ENCODE measurements at regions not wholly inside any gene's neighbourhood (a gene's known extent, or its start where the extent isn't known, plus 50 kb on each side); places are given as distances from the start of the nearest gene placed in this dataset.
"Not testable (repeated sequence)": the region's sequence is repeated elsewhere in the genome, so short reads cannot be mapped to it uniquely, and the experiment has no call there.

DNA sequence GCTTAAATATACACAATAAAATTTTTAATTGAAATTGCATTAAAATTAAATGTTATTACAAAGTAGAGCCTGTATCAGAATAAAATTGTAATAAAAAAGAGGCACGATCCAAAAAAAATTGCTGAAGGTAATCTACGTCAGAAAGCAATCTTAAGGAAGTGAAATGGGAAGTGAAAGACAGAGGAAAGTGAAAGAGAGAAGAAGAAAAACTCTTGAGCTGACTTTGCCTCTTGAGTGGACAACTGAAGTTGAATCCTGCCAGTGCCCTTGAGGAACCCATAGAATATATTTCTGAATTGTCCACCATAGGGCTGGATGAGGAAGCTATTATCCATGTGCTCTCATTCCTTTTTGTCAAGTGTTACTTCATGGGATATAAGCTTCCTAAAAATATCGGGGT lies 285.1 kb upstream of the STAC start:
- no peak for DNase-seq

DNA sequence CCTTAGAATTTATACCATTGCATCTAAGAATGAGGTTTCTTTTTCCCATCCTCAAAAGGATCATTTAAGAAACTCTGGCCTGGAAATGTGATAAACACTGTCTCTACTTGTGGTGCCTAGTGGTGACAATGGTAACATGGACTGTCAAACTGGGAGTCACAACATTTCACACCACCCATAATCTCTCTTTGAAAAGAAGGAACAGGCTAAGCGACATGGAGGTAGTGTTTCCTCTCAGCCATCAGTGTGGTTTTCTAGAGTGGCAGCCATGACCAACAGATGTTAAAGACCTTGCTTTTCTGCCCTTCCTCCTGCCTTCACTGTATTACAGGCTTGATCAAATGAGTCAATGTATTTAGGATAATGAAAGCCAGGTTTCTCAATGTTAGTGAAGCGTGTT lies 283.1 kb upstream of the STAC start:
- DNase-seq: no peak

- no peak for DNase-seq
Measured at GRCh38 chr3:36114353-36114752, 266.0 kb upstream of the STAC start.

- DNase-seq: no peak
Measured at GRCh38 chr3:36124118-36124796, 256.0 kb upstream of the STAC start.

DNA sequence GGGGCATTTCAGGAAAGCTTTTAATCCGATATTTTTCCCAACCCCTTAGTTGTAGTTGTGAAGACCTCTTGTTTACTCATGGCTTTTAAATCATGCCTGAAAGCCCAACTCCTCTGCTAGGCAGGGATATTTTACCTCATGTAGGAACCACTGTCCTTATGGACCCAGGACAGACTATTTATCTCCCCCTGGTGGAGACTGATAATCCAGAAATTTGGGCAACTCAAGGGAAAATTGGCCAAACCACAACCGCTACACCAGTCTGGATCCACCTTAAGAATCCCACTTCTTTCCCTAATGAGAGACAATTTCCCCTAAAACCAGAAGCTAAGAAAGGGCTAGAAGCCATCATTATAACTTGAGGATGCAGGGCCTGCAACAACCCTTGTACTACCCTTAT lies 248.1 kb upstream of the STAC start:
- no peak for DNase-seq

DNA sequence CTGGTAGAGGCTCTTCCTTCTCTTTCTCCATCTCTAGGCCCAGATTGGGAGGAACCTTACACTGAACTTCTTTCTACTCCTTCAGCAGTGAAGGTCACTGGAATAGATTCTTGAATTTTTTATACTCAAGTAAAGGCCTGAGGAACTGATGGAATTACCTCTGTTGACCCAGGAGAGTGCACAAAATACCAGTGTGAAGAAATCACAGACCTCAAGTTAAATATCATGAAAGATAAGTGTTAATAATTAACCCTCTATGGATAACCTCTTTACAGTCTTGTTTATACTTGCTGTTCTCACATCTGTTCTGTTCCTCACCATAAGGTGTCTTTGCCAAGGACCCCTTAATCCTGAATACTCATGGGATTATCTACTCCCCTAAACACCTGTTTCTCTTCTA lies 244.4 kb upstream of the STAC start:
- DNase-seq: no peak

DNA sequence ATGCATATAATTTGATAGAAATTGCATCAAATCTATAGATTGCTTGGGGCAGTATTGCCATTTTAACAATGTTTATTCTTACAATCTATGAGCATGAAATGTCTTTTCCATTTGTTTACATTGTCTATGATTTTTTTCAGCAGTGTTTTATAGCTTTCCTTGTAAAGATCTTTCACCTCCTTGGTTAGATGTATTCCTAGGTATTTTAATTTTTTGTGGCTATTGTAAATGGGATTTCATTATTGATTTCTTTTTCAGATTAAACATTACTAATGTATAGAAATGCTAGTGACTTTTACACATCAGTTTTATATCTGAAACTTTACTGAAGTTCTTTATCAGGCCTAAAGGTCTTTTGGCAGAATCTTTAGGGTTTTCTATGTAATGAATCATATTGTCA lies 237.6 kb upstream of the STAC start:
- no peak for DNase-seq

GRCh38 chr3:36146404-36146803 lies 233.9 kb upstream of the STAC start:
- no peak for DNase-seq

DNA sequence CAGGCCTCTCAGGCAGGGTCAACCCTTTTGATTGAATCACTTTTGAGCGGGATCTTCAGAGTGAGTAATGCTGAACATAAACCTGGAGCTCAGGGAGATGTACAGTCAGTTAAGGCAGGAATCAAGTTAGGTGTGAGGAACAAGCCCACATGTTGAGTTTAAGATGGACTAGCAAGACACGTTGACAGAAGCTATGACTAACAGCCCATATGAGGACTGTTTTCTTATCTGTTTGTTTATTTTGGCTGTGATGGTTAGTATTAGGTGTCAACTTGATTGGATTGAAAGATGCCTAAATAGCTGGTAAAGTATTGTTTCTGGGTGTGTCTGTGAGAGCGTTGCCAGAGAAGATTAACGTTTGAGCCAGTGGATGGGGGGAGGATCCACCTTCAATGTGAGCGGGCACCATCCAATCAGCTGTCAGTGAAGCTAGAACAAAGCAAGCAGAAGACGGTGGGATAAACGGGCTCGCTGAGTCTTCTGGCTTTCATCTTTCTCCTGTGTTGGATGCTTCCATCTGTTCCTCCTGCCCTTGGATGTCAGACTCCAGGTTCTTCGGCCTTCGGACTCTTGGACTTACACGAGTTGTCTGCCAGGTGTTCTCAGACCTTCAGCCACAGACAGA lies 232.3 kb upstream of the STAC start:
- no peak for DNase-seq

GRCh38 chr3:36149447-36149865 lies 230.8 kb upstream of the STAC start:
- no peak for DNase-seq

DNA sequence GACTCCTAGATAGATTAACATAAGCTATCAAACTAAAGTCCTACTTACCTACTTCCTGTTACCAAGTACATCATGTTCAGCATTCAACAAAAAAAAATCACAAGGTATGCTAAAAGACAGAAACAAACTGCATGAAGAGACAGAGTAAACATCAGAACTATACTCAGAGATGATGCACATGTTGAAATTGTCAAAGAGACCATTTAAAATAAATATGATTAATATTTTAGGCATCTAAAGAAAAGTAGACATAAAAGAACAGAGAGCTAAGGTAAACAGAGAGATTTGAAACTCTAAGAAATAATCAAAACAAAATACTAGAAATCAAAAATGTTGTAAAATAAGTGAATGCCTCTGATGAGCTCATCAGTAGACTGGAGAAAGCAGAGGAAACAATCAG lies 224.8 kb upstream of the STAC start:
- DNase-seq: no peak

GRCh38 chr3:36164400-36164799 lies 215.9 kb upstream of the STAC start:
- DNase-seq: no peak

GRCh38 chr3:36165509-36166290 lies 214.6 kb upstream of the STAC start:
- DNase-seq: no peak

GRCh38 chr3:36166477-36166876 lies 213.8 kb upstream of the STAC start:
- no peak for DNase-seq

DNA sequence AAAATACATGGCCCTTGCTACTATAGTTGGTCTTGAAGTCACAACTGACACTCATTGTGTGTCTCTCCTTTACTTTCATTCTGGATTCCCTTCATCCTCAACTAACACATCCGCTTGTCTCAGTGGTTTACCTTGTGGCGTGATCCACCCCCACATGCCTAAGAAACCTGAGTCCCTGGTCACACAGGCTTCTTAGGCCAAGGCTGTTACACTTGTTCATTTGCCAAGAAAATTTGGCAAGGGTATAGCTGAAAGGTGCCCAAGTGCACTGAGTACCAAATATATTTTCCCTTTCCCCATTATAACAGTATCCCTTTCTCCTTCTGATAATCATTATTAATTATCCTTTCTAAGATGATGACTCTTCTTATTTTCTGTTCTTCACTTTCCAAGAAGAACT lies 207.6 kb upstream of the STAC start:
- no peak for DNase-seq

GRCh38 chr3:36175113-36175812 lies 205.0 kb upstream of the STAC start:
- DNase-seq: no peak

DNA sequence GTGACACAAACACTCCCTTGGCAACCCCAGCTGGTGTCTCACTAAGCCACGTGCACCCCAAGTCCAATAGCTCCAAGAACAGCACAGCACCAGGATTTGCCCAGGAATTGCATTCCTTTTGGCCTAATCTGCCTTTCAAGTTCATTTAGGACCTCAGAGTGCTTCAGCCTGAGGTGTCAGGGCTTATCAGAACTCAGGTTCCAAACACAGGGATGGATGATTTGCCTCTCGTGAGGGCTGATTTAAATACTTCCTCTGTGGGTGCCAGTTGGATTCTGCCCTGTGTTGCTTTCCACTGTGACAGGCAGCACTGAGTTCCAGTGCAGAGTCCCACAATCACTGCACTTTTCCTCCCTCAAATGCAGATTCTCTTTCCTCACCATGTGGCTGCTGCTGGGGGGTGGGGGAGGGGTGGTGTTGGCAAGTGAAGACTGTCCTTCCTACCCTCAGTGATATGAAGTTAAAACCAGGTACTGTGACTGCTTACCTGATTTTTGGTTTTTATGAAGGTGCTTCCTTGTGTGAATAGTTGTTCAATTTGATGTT lies 204.3 kb upstream of the STAC start:
- no peak for DNase-seq

DNA sequence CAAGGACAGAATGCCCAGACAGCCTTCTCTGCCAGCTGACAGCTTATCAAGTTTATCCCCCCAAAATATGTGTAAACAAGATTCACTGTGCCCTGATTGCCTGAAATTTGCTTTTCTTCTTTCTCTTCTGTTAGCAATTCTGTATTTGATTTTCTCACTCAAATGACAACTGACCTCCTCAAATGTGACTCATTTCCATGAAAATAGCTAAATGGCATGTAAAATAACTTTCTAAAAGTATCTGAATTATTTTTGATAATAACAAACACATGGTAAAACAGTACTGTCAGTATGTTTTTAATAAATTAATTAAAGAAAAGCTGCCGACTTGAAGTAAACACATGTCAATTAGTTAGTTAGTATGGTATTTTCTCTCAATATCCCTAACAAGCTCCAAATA lies 202.3 kb upstream of the STAC start:
- no peak for DNase-seq

GRCh38 chr3:36182024-36182423 lies 198.3 kb upstream of the STAC start:
- DNase-seq: no peak

DNA sequence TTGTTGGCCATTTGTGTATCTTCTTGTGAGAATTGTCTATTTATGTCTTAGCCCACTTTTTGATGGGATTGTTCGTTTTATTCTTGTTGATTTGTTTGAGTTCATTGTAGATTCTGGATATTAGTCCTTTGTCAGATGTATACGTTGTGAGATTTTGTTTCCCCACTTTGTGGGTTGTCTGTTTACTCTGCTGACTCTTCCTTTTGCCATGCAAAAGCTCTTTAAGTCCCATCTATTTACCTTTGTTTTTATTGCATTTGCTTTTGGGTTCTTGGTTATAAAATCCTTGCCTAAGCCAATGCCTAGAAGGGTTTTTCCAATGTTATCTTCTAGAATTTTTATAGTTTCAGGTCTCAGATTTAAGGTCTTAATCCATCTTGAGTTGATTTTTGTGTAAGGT lies 193.1 kb upstream of the STAC start:
- not testable (repeated sequence) for DNase-seq

GRCh38 chr3:36192901-36193300 lies 187.4 kb upstream of the STAC start:
- no peak for DNase-seq

DNA sequence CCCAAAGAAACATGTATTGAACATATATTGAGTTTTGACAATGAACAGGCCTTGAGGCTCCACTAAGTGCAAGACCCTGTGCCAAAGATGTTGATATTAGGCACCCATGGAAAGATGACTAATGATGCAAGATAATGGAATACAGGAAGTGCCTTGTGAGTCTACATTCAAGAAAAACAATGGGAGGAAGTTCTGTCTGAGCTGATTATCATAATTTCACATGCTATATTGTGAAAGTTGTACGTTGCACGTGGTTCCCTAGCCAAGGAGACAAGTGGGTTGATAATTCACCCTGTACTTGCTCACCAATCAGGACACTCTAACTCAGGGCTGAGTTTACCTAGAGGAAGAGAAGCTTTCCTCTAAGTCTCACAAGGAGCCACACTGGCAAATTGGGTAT lies 186.9 kb upstream of the STAC start:
- no peak for DNase-seq

- DNase-seq: no peak
Measured at GRCh38 chr3:36196058-36196457, 184.2 kb upstream of the STAC start.

Data from CD4-positive, alpha-beta T cell treated with Interleukin-17A for 1 hour (primary cell).